ENCODE measurements at regions not wholly inside any gene's neighbourhood (a gene's known extent, or its start where the extent isn't known, plus 50 kb on each side); places are given as distances from the start of the nearest gene placed in this dataset.

- TF ChIP-seq KAT8 (CRISPR knock-in tag; IDR thresholded peaks at IDR 0.05) (peak; percentile 82), ATRX (CRISPR knock-in tag; IDR thresholded peaks at IDR 0.05; ENCODE audit: borderline replicate concordance) (no peak), ZNF883 (CRISPR knock-in tag; IDR thresholded peaks at IDR 0.05; ENCODE audit: not compliant biosample characterization) (no peak), ZNF263 (CRISPR knock-in tag; IDR thresholded peaks at IDR 0.05) (peak; percentile 57; the same call in 1 of the 2 replicates), KLF11 (CRISPR knock-in tag; IDR thresholded peaks at IDR 0.05) (no peak; the same call in none of the 2 replicates), ZNF317 (CRISPR knock-in tag; IDR thresholded peaks at IDR 0.05) (peak; percentile 90), CHD2 (IDR thresholded peaks at IDR 0.05; ENCODE audit: low read depth, low read length) (no peak; the same call in 1 of the 2 replicates), JDP2 (CRISPR knock-in tag; IDR thresholded peaks at IDR 0.05; ENCODE audit: borderline replicate concordance) (no peak), ZFP90 (CRISPR knock-in tag; IDR thresholded peaks at IDR 0.05; ENCODE audit: borderline replicate concordance) (peak; percentile 93), SRY (CRISPR knock-in tag; IDR thresholded peaks at IDR 0.05) (peak; percentile 64), ZNF724P (CRISPR knock-in tag; IDR thresholded peaks at IDR 0.05; ENCODE audit: borderline replicate concordance) (0 out of 2 replicates have a peak, but pooled peaks have one; percentile 48), GPBP1L1 (CRISPR knock-in tag; IDR thresholded peaks at IDR 0.05) (no peak), ZSCAN29 (CRISPR knock-in tag; conservative IDR thresholded peaks at IDR 0.05) (peak; percentile 93), PHB2 (IDR thresholded peaks at IDR 0.05; ENCODE audit: partially characterized antibody) (no peak), CSRNP1 (CRISPR knock-in tag; IDR thresholded peaks at IDR 0.05) (peak; percentile 79), U2AF2 (IDR thresholded peaks at IDR 0.05; ENCODE audit: low read depth, low read length) (0 out of 2 replicates have a peak, but pooled peaks have one; percentile 62), ARNT (IDR thresholded peaks at IDR 0.05) (no peak), HOMEZ (CRISPR knock-in tag; IDR thresholded peaks at IDR 0.05; ENCODE audit: low read depth) (peak; percentile 62; the same call in 1 of the 2 replicates), THAP7 (CRISPR knock-in tag; IDR thresholded peaks at IDR 0.05) (peak; percentile 84), ZNF704 (CRISPR knock-in tag; IDR thresholded peaks at IDR 0.05; ENCODE audit: borderline replicate concordance) (peak; percentile 85), KDM1A (CRISPR knock-in tag; IDR thresholded peaks at IDR 0.05) (peak; percentile 75; the same call in 1 of the 2 replicates), MIER2 (CRISPR knock-in tag; IDR thresholded peaks at IDR 0.05) (no peak)
Measured at GRCh38 chr6:43990627-43991619, 136.3 kb downstream of the MRPL14 start (continued).
